WTC11 (cell line): ENCODE measurements at regions not wholly inside any gene's neighbourhood (a gene's known extent, or its start where the extent isn't known, plus 50 kb on each side); places are given as distances from the start of the nearest gene placed in this dataset.

Source experiments
- ATAC-seq: fragments of 200-7000 bp; cut with Tn5 transposase; 2 replicates; pipeline ENCODE4 v1.10.0; 2021; ENCODE audit warnings: mild to moderate bottlenecking, moderate library complexity
- CTCF ChIA-PET: fragments of 300-600 bp; sonication (Branson Sonifier 250); formaldehyde crosslinking; loops from one replicate; lab custom pipeline; 2021; ENCODE audit warnings: antibody characterized with exemption; lab: Charles Lee
- POLR2A ChIA-PET: fragments of 350-600 bp; sonication (Branson Sonifier 250); formaldehyde crosslinking; loops from one replicate; lab custom pipeline; 2021; ENCODE audit warnings: antibody characterized with exemption; lab: Charles Lee
- DNase-seq: peaks from one replicate; pipeline ENCODE4 v3.0.0; 2021; ENCODE audit warnings: low spot score
- H3K27ac Mint-ChIP-seq: 2 replicates; pipeline ENCODE4 v1.8.0; 2021; ENCODE audit warnings: mixed read lengths
- H3K27me3 Mint-ChIP-seq: 2 replicates; pipeline ENCODE4 v1.8.0; 2021; ENCODE audit warnings: low read depth, mild to moderate bottlenecking, moderate library complexity, mixed read lengths
- H3K36me3 Mint-ChIP-seq: 2 replicates; pipeline ENCODE4 v1.8.0; 2021; ENCODE audit warnings: mixed read lengths
- H3K4me1 Mint-ChIP-seq: 2 replicates; pipeline ENCODE4 v1.8.0; 2022; ENCODE audit warnings: mixed read lengths
- H3K4me3 Mint-ChIP-seq: 2 replicates; pipeline ENCODE4 v1.8.0; 2021; ENCODE audit warnings: mild to moderate bottlenecking, moderate library complexity, mixed read lengths
- H3K9me3 Mint-ChIP-seq: 2 replicates; pipeline ENCODE4 v1.8.0; 2021; ENCODE audit warnings: mixed read lengths
- ESRRA ChIP-seq: sonication (generic); formaldehyde crosslinking; IDR thresholded peaks from 2 replicates; pipeline ENCODE4 v1.8.1; 2022; ENCODE audit warnings: mild to moderate bottlenecking, missing genetic modification reagents, borderline replicate concordance
- KAT7 ChIP-seq: sonication (generic); formaldehyde crosslinking; IDR thresholded peaks from 2 replicates; pipeline ENCODE4 v1.8.1; 2023; ENCODE audit warnings: missing genetic modification reagents, mild to moderate bottlenecking, borderline replicate concordance
- MAX ChIP-seq: sonication (generic); formaldehyde crosslinking; IDR thresholded peaks from 2 replicates; pipeline ENCODE4 v1.8.0; 2022; ENCODE audit warnings: mild to moderate bottlenecking, missing genetic modification reagents
- NFYB ChIP-seq: sonication (generic); formaldehyde crosslinking; conservative IDR thresholded peaks from 2 replicates; pipeline ENCODE4 v1.8.0; 2022; ENCODE audit warnings: low read depth, missing genetic modification reagents
- NR1H2 ChIP-seq: sonication (generic); formaldehyde crosslinking; IDR thresholded peaks from 2 replicates; pipeline ENCODE4 v1.9.0; 2021; ENCODE audit warnings: mild to moderate bottlenecking, moderate library complexity, missing genetic modification reagents
- PRRX2 ChIP-seq: fragments of 250-450 bp; sonication (Bioruptor Pico); IDR thresholded peaks from 2 replicates; pipeline ENCODE4 v1.8.0; 2021; ENCODE audit warnings: mild to moderate bottlenecking
- SMAD3 ChIP-seq: sonication (generic); formaldehyde crosslinking; IDR thresholded peaks from 2 replicates; pipeline ENCODE4 v1.8.0; 2022; ENCODE audit warnings: missing genetic modification reagents, mild to moderate bottlenecking, borderline replicate concordance
- SOX15 ChIP-seq: fragments of 250-450 bp; sonication (Bioruptor Pico); IDR thresholded peaks from 2 replicates; pipeline ENCODE4 v1.9.0; 2021; ENCODE audit warnings: mild to moderate bottlenecking
- TCF7 ChIP-seq: sonication (generic); formaldehyde crosslinking; IDR thresholded peaks from 2 replicates; pipeline ENCODE4 v1.8.0; 2022; ENCODE audit warnings: mild to moderate bottlenecking, low read depth, missing genetic modification reagents, moderate library complexity
- TP53 ChIP-seq: sonication (generic); formaldehyde crosslinking; IDR thresholded peaks from 2 replicates; pipeline ENCODE4 v1.8.1; 2023; ENCODE audit warnings: mild to moderate bottlenecking, missing genetic modification reagents
- ZNF121 ChIP-seq: sonication (generic); formaldehyde crosslinking; IDR thresholded peaks from 2 replicates; pipeline ENCODE4 v1.8.0; 2023; ENCODE audit warnings: missing genetic modification reagents
- ZNF219 ChIP-seq: sonication (generic); formaldehyde crosslinking; IDR thresholded peaks from 2 replicates; pipeline ENCODE4 v1.8.0; 2023; ENCODE audit warnings: missing genetic modification reagents, mild to moderate bottlenecking, borderline replicate concordance
- ZNF232 ChIP-seq: sonication (generic); formaldehyde crosslinking; IDR thresholded peaks from 2 replicates; pipeline ENCODE4 v1.8.0; 2022; ENCODE audit warnings: mild to moderate bottlenecking, missing genetic modification reagents
- ZNF263 ChIP-seq: sonication (generic); formaldehyde crosslinking; IDR thresholded peaks from 2 replicates; pipeline ENCODE4 v1.8.1; 2022; ENCODE audit warnings: low read depth, mild to moderate bottlenecking, moderate library complexity, missing genetic modification reagents
- ZNF281 ChIP-seq: sonication (generic); formaldehyde crosslinking; IDR thresholded peaks from 2 replicates; pipeline ENCODE4 v1.8.0; 2023; ENCODE audit warnings: mild to moderate bottlenecking, missing genetic modification reagents
- ZNF671 ChIP-seq: fragments of 250-450 bp; sonication (Bioruptor Pico); IDR thresholded peaks from 2 replicates; pipeline ENCODE4 v1.8.0; 2021; ENCODE audit warnings: mild to moderate bottlenecking
- TF ChIP-seq, protein P1 (sequence below): fragments of 250-450 bp; sonication (Bioruptor Pico); IDR thresholded peaks from 2 replicates; pipeline ENCODE4 v1.9.0; 2021; ENCODE audit warnings: mild to moderate bottlenecking
- TF ChIP-seq, protein P2 (sequence below): sonication (generic); formaldehyde crosslinking; IDR thresholded peaks from 2 replicates; pipeline ENCODE4 v1.8.0; 2022; ENCODE audit warnings: mild to moderate bottlenecking, missing genetic modification reagents
- TF ChIP-seq, protein P3 (sequence below): fragments of 250-450 bp; sonication (Bioruptor Pico); IDR thresholded peaks from 2 replicates; pipeline ENCODE4 v2.1.2; 2022; ENCODE audit warnings: mild to moderate bottlenecking, moderate library complexity
- TF ChIP-seq, protein P4 (sequence below): sonication (generic); formaldehyde crosslinking; IDR thresholded peaks from 2 replicates; pipeline ENCODE4 v1.8.0; 2023; ENCODE audit warnings: missing genetic modification reagents, mild to moderate bottlenecking, borderline replicate concordance

GRCh38 chr21:41560661-41561158 lies 52.8 kb upstream of the TMPRSS2 start:
- ChIA-PET POLR2A (interaction anchor here (0.6 kb wide), 1 partner anchor 340 kb away, joined by 5 read pairs; no protein-coding TSS in a partner anchor), CTCF (interaction anchor here (1.3 kb wide), 1 partner anchor 51 kb away, joined by 3 read pairs; no protein-coding TSS in a partner anchor)
- DNase-seq (no peak), ATAC-seq (no peak)
- Mint-ChIP-seq H3K27ac (no peak overlapping the region), H3K9me3 (peaks cover 3% of the 10 kb centered on the region), H3K4me1 (no peaks in the 10 kb centered on the region), H3K4me3 (no peak overlapping the region), H3K27me3 (no peaks in the 10 kb centered on the region; the same call in 1 of the 2 replicates), H3K36me3 (no peaks in the 10 kb centered on the region)
- TF ChIP-seq, protein P1, sequence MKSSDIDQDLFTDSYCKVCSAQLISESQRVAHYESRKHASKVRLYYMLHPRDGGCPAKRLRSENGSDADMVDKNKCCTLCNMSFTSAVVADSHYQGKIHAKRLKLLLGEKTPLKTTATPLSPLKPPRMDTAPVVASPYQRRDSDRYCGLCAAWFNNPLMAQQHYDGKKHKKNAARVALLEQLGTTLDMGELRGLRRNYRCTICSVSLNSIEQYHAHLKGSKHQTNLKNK (CRISPR knock-in tag) = no peak
- TF ChIP-seq, protein P2, sequence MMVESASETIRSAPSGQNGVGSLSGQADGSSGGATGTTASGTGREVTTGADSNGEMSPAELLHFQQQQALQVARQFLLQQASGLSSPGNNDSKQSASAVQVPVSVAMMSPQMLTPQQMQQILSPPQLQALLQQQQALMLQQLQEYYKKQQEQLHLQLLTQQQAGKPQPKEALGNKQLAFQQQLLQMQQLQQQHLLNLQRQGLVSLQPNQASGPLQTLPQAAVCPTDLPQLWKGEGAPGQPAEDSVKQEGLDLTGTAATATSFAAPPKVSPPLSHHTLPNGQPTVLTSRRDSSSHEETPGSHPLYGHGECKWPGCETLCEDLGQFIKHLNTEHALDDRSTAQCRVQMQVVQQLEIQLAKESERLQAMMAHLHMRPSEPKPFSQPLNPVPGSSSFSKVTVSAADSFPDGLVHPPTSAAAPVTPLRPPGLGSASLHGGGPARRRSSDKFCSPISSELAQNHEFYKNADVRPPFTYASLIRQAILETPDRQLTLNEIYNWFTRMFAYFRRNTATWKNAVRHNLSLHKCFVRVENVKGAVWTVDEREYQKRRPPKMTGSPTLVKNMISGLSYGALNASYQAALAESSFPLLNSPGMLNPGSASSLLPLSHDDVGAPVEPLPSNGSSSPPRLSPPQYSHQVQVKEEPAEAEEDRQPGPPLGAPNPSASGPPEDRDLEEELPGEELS (CRISPR knock-in tag) = no peak
- TF ChIP-seq PRRX2 (no peak), MAX (CRISPR knock-in tag) (no peak), SOX15 (CRISPR knock-in tag) (no peak), ZNF219 (CRISPR knock-in tag) (no peak), NR1H2 (CRISPR knock-in tag) (no peak), KAT7 (CRISPR knock-in tag) (no peak), ZNF263 (CRISPR knock-in tag) (no peak), NFYB (no peak), ESRRA (no peak), TP53 (CRISPR knock-in tag) (no peak), ZNF671 (CRISPR knock-in tag) (no peak), TCF7 (CRISPR knock-in tag) (no peak), ZNF281 (CRISPR knock-in tag) (no peak), SMAD3 (CRISPR knock-in tag) (no peak), ZNF232 (CRISPR knock-in tag) (no peak), ZNF121 (CRISPR knock-in tag) (no peak)
- TF ChIP-seq, protein P3, sequence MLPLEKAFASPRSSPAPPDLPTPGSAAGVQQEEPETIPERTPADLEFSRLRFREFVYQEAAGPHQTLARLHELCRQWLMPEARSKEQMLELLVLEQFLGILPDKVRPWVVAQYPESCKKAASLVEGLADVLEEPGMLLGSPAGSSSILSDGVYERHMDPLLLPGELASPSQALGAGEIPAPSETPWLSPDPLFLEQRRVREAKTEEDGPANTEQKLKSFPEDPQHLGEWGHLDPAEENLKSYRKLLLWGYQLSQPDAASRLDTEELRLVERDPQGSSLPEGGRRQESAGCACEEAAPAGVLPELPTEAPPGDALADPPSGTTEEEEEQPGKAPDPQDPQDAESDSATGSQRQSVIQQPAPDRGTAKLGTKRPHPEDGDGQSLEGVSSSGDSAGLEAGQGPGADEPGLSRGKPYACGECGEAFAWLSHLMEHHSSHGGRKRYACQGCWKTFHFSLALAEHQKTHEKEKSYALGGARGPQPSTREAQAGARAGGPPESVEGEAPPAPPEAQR (CRISPR knock-in tag) = no peak
- TF ChIP-seq, protein P4, sequence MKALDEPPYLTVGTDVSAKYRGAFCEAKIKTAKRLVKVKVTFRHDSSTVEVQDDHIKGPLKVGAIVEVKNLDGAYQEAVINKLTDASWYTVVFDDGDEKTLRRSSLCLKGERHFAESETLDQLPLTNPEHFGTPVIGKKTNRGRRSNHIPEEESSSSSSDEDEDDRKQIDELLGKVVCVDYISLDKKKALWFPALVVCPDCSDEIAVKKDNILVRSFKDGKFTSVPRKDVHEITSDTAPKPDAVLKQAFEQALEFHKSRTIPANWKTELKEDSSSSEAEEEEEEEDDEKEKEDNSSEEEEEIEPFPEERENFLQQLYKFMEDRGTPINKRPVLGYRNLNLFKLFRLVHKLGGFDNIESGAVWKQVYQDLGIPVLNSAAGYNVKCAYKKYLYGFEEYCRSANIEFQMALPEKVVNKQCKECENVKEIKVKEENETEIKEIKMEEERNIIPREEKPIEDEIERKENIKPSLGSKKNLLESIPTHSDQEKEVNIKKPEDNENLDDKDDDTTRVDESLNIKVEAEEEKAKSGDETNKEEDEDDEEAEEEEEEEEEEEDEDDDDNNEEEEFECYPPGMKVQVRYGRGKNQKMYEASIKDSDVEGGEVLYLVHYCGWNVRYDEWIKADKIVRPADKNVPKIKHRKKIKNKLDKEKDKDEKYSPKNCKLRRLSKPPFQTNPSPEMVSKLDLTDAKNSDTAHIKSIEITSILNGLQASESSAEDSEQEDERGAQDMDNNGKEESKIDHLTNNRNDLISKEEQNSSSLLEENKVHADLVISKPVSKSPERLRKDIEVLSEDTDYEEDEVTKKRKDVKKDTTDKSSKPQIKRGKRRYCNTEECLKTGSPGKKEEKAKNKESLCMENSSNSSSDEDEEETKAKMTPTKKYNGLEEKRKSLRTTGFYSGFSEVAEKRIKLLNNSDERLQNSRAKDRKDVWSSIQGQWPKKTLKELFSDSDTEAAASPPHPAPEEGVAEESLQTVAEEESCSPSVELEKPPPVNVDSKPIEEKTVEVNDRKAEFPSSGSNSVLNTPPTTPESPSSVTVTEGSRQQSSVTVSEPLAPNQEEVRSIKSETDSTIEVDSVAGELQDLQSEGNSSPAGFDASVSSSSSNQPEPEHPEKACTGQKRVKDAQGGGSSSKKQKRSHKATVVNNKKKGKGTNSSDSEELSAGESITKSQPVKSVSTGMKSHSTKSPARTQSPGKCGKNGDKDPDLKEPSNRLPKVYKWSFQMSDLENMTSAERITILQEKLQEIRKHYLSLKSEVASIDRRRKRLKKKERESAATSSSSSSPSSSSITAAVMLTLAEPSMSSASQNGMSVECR (CRISPR knock-in tag) = no peak
